BE2C (cell line): ENCODE measurements at regions not wholly inside any gene's neighbourhood (a gene's known extent, or its start where the extent isn't known, plus 50 kb on each side); places are given as distances from the start of the nearest gene placed in this dataset.

Experiments
- DNase-seq: peaks from one replicate; pipeline ENCODE4 v3.0.0-alpha.2; 2020
- H3K27me3 ChIP-seq: fragments of 250-450 bp; sonication (Bioruptor Pico); 2 replicates; pipeline ENCODE4 v1.5.1; 2020; ENCODE audit warnings: mild to moderate bottlenecking
- H3K36me3 ChIP-seq: fragments of 250-450 bp; sonication (Bioruptor Pico); 2 replicates; pipeline ENCODE4 v1.5.1; 2020; ENCODE audit warnings: mild to moderate bottlenecking
- H3K4me1 ChIP-seq: fragments of 250-450 bp; sonication (Bioruptor Pico); 2 replicates; pipeline ENCODE4 v1.5.1; 2020
- H3K4me3 ChIP-seq: 2 replicates; pipeline ENCODE4 v1.5.1; 2011; ENCODE audit warnings: low read depth, low read length
- H3K9me3 ChIP-seq: fragments of 250-450 bp; sonication (Bioruptor Pico); 2 replicates; pipeline ENCODE4 v1.5.1; 2020
- CTCF ChIP-seq: IDR thresholded peaks from 2 replicates; pipeline ENCODE4 v1.5.1; 2012; ENCODE audit warnings: mild to moderate bottlenecking, low read depth, low read length

- no peak overlapping the region for H3K4me3 ChIP-seq
- H3K4me1 ChIP-seq: peaks cover 9% of the 10 kb centered on the region; the same call in 1 of the 2 replicates
- H3K36me3 ChIP-seq: no peaks in the 10 kb centered on the region
- TF ChIP-seq CTCF: no peak
- no peak for DNase-seq
- no peaks in the 10 kb centered on the region for H3K9me3 ChIP-seq
- no peaks in the 10 kb centered on the region for H3K27me3 ChIP-seq
Observed at GRCh38 chr3:187936676-187937075, 191.4 kb upstream of the BCL6 start.

- DNase-seq: no peak
- H3K36me3 ChIP-seq: no peaks in the 10 kb centered on the region
- no peaks in the 10 kb centered on the region for H3K9me3 ChIP-seq
- no peak overlapping the region for H3K4me3 ChIP-seq
- no peaks in the 10 kb centered on the region for H3K27me3 ChIP-seq
- TF ChIP-seq CTCF: no peak
- H3K4me1 ChIP-seq: peaks cover 9% of the 10 kb centered on the region; the same call in 1 of the 2 replicates
Observed at GRCh38 chr3:187939891-187940290, 194.6 kb upstream of the BCL6 start.

- Histone ChIP-seq H3K36me3 (no peaks in the 10 kb centered on the region), H3K27me3 (no peaks in the 10 kb centered on the region), H3K4me3 (no peak overlapping the region), H3K9me3 (no peaks in the 10 kb centered on the region), H3K4me1 (no peaks in the 10 kb centered on the region)
- no peak for TF ChIP-seq CTCF
- DNase-seq: no peak
Observed at GRCh38 chr3:187941135-187941847, 196.0 kb upstream of the BCL6 start.

DNA sequence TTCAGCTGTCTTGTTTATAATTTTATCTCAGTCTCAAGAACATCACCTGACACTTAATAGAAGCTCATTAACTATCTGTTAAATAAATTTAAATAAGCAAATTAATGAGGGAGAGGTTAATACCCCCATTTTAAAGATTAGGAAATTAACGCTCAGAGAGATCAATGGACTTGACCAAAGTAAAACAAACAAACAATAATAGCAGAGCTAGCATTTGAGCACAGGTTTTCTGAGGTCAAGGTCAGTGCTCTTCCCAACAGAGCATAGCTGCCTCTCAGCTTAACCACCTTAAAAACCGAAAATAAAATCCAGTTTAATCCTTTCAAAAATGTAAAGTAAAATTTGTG lies 196.6 kb upstream of the BCL6 start:
- no peak for DNase-seq
- no peaks in the 10 kb centered on the region for H3K36me3 ChIP-seq
- H3K4me3 ChIP-seq: no peak overlapping the region
- no peaks in the 10 kb centered on the region for H3K4me1 ChIP-seq
- H3K27me3 ChIP-seq: no peaks in the 10 kb centered on the region
- TF ChIP-seq CTCF: no peak
- H3K9me3 ChIP-seq: no peaks in the 10 kb centered on the region

GRCh38 chr3:187942658-187943241 lies 197.5 kb upstream of the BCL6 start:
- no peaks in the 10 kb centered on the region for H3K36me3 ChIP-seq
- no peaks in the 10 kb centered on the region for H3K27me3 ChIP-seq
- TF ChIP-seq CTCF: no peak
- H3K9me3 ChIP-seq: no peaks in the 10 kb centered on the region
- no peak overlapping the region for H3K4me3 ChIP-seq
- H3K4me1 ChIP-seq: no peaks in the 10 kb centered on the region
- DNase-seq: no peak

GRCh38 chr3:187943677-187944389 lies 198.6 kb upstream of the BCL6 start:
- H3K9me3 ChIP-seq: no peaks in the 10 kb centered on the region
- no peak for TF ChIP-seq CTCF
- H3K4me3 ChIP-seq: no peak overlapping the region
- DNase-seq: no peak
- H3K36me3 ChIP-seq: no peaks in the 10 kb centered on the region
- no peaks in the 10 kb centered on the region for H3K4me1 ChIP-seq
- H3K27me3 ChIP-seq: no peaks in the 10 kb centered on the region
